Neural progenitor cell (in vitro differentiated cells): ENCODE measurements at regions not wholly inside any gene's neighbourhood (a gene's known extent, or its start where the extent isn't known, plus 50 kb on each side); places are given as distances from the start of the nearest gene placed in this dataset.

Source experiments
- CTCF ChIP-seq: fragments of 200-600 bp; sonication (generic); IDR thresholded peaks from 2 replicates; pipeline ENCODE4 v1.5.1; 2017; ENCODE audit warnings: antibody characterized with exemption, mild to moderate bottlenecking
- EZH2 ChIP-seq: fragments of 200-600 bp; sonication (generic); IDR thresholded peaks from 2 replicates; pipeline ENCODE4 v1.6.1; 2017; ENCODE audit warnings: antibody characterized with exemption, mild to moderate bottlenecking, moderate library complexity
- EZH2phosphoT487 ChIP-seq: fragments of 200-600 bp; sonication (generic); IDR thresholded peaks from 2 replicates; pipeline ENCODE4 v1.6.1; 2017; ENCODE audit warnings: antibody characterized with exemption

GRCh38 chr2:146129231-146129630 lies 1609.3 kb upstream of the ZEB2 start:
- TF ChIP-seq CTCF (no peak), EZH2 (no peak), EZH2phosphoT487 (no peak)
